Activated B cell treated with CpG ODN at 0.5 μM for 24 hours (primary cell): ENCODE measurements at regions not wholly inside any gene's neighbourhood (a gene's known extent, or its start where the extent isn't known, plus 50 kb on each side); places are given as distances from the start of the nearest gene placed in this dataset.

Source experiments
- ATAC-seq: fragments of 200-7000 bp; cut with Tn5 transposase; one replicate; pipeline ENCODE4 v1.10.0; 2021; ENCODE audit warnings: low read depth, mild to moderate bottlenecking, moderate library complexity
- CTCF ChIA-PET: fragments of 350-600 bp; sonication (Branson Sonifier 250); formaldehyde crosslinking; loops from one replicate; lab custom pipeline; 2021; ENCODE audit warnings: antibody characterized with exemption; lab: Charles Lee
- POLR2A ChIA-PET: fragments of 350-600 bp; sonication (Branson Sonifier 250); formaldehyde crosslinking; loops from one replicate; lab custom pipeline; 2021; ENCODE audit warnings: antibody characterized with exemption; lab: Charles Lee
- DNase-seq: peaks from one replicate; pipeline ENCODE4 v3.0.0; 2022
- H3K27ac Mint-ChIP-seq: one replicate; pipeline ENCODE4 v1.8.0; 2020; ENCODE audit warnings: mixed read lengths
- H3K27me3 Mint-ChIP-seq: one replicate; pipeline ENCODE4 v1.8.0; 2021; ENCODE audit warnings: mixed read lengths
- H3K36me3 Mint-ChIP-seq: one replicate; pipeline ENCODE4 v1.8.0; 2021; ENCODE audit warnings: low read depth, mixed read lengths
- H3K4me1 Mint-ChIP-seq: one replicate; pipeline ENCODE4 v1.8.0; 2021; ENCODE audit warnings: mixed read lengths
- H3K4me3 Mint-ChIP-seq: one replicate; pipeline ENCODE4 v1.8.0; 2020; ENCODE audit warnings: mild to moderate bottlenecking, mixed read lengths
- H3K9me3 Mint-ChIP-seq: one replicate; pipeline ENCODE4 v1.8.0; 2020; ENCODE audit warnings: mixed read lengths
- CTCF ChIP-seq: fragments of 200-600 bp; IDR thresholded peaks from one replicate; pipeline ENCODE4 v1.8.0; 2022; ENCODE audit warnings: antibody characterized with exemption, mild to moderate bottlenecking
- intact Hi-C: fragments of 100-400 bp; cut with micrococcal nuclease; formaldehyde crosslinking; loops from one replicate; pipeline ENCODE4 v1.15.1; 2024

DNA sequence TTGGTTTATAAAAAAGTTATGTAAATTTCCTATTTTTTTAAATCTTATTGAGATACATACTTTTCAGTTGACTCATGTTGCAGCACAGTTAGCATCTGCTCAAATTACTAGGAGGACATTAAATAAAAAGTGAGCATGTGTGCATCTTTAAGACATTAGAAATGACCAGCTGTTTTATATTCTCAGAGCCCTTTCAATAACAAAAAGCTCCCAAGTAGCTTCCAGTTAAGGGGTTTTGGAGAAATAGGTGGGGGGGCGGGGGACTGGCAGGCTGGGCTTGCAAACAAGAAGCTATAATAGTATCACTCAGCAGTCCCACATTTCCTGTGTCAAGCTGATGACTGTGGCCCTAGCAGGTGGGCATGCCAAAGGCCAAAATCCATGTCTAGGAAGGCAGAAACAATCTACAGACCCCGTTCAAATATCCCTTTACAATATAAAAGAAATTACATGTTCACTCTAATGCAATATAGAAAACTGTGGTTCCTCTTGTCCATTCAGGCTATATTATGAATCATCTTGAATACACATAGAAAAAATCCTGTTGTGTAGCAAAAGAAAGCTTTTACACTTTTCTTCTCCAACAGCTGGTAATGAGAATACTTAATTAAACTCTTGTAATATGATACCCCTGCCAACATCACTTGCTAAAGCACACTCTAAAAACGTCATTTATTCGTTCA is 1713.2 kb upstream of the SLC10A2 start:
- Mint-ChIP-seq H3K27me3 (no peaks in the 10 kb centered on the region), H3K4me3 (no peak overlapping the region), H3K9me3 (no peaks in the 10 kb centered on the region), H3K4me1 (no peaks in the 10 kb centered on the region), H3K27ac (no peak overlapping the region), H3K36me3 (no peaks in the 10 kb centered on the region)
- ATAC-seq (no peak), DNase-seq (no peak)
- no peak for TF ChIP-seq CTCF
- ChIA-PET POLR2A (no interaction called here), CTCF (no interaction called here)
- intact Hi-C loops, result no loop called here

DNA sequence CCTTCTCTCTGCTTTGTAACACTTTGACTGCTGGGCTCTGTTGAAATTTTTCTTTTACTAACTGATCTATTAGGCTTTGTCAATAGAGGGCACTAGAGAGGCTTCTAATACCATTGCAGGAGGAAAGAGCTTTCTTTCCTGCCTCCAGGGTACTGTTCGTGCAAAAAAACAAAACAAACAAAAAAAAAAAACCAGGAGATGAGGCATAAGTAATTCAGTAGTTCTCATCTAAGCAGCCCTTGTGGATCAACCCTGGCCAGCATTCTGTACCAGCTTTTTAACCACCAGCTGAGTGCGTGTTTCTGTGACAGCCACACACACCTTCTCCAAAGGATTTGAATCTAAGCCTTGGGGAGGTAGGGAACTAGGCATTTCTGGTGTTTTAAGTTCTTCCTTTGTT is 1707.6 kb upstream of the SLC10A2 start:
- Mint-ChIP-seq H3K27me3 (no peaks in the 10 kb centered on the region), H3K9me3 (no peaks in the 10 kb centered on the region), H3K4me1 (no peaks in the 10 kb centered on the region), H3K4me3 (no peak overlapping the region), H3K27ac (no peak overlapping the region), H3K36me3 (no peaks in the 10 kb centered on the region)
- TF ChIP-seq CTCF, result no peak
- ATAC-seq (no peak), DNase-seq (no peak)
- intact Hi-C loops, result loop anchor here (1.0 kb wide), 1 partner anchor 1763 kb away; no protein-coding TSS in a partner anchor
- ChIA-PET POLR2A (no interaction called here), CTCF (interaction anchor here (0.7 to 1.2 kb wide), 2 partner anchors 34 to 1846 kb away, joined by 3 read pairs; no protein-coding TSS in a partner anchor)

- H3K27ac Mint-ChIP-seq, result no peak overlapping the region
- no peak overlapping the region for H3K4me3 Mint-ChIP-seq
- CTCF ChIA-PET, result no interaction called here
- ATAC-seq, result no peak
- POLR2A ChIA-PET, result no interaction called here
- no peaks in the 10 kb centered on the region for H3K4me1 Mint-ChIP-seq
- no peaks in the 10 kb centered on the region for H3K27me3 Mint-ChIP-seq
- H3K9me3 Mint-ChIP-seq, result no peaks in the 10 kb centered on the region
- no peak for DNase-seq
- no peaks in the 10 kb centered on the region for H3K36me3 Mint-ChIP-seq
- TF ChIP-seq CTCF, result no peak
- intact Hi-C loops, result no loop called here
These were observed 1703.3 kb upstream of the SLC10A2 start for GRCh38 chr13:104769545-104769944.

DNA sequence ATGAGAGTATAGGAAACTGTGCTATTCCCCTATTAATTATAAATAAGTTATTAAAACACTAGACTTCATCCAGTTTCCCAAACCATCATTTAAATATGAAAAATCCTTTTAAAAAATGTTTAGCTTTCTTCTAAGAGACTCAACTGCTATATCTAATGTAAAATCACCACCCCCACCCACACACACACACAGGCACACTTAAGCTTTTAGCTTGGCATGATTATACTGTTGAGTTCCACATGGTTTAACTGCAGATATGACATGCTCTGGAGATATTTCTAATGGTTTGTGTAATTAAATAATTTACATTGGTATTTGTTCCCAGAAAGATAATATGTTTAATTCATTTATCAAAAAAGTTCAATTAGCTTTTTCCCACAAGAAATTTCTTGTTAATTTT is 1700.1 kb upstream of the SLC10A2 start:
- H3K36me3 Mint-ChIP-seq, result no peaks in the 10 kb centered on the region
- no peak for ATAC-seq
- H3K9me3 Mint-ChIP-seq, result no peaks in the 10 kb centered on the region
- no peak for DNase-seq
- TF ChIP-seq CTCF, result no peak
- no peaks in the 10 kb centered on the region for H3K4me1 Mint-ChIP-seq
- no peak overlapping the region for H3K4me3 Mint-ChIP-seq
- intact Hi-C loops, result no loop called here
- no peak overlapping the region for H3K27ac Mint-ChIP-seq
- no peaks in the 10 kb centered on the region for H3K27me3 Mint-ChIP-seq
- POLR2A ChIA-PET, result no interaction called here
- CTCF ChIA-PET, result no interaction called here

GRCh38 chr13:104764600-104764999 is 1698.4 kb upstream of the SLC10A2 start:
- ATAC-seq (no peak), DNase-seq (no peak)
- no peaks in the 10 kb centered on the region for H3K36me3 Mint-ChIP-seq
- TF ChIP-seq CTCF, result no peak
- H3K4me1 Mint-ChIP-seq, result no peaks in the 10 kb centered on the region
- POLR2A ChIA-PET, result no interaction called here
- H3K27me3 Mint-ChIP-seq, result no peaks in the 10 kb centered on the region
- CTCF ChIA-PET, result no interaction called here
- intact Hi-C loops, result no loop called here
- no peak overlapping the region for H3K4me3 Mint-ChIP-seq
- no peaks in the 10 kb centered on the region for H3K9me3 Mint-ChIP-seq
- no peak overlapping the region for H3K27ac Mint-ChIP-seq
